ENCODE measurements at regions not wholly inside any gene's neighbourhood (a gene's known extent, or its start where the extent isn't known, plus 50 kb on each side); places are given as distances from the start of the nearest gene placed in this dataset.

DNA sequence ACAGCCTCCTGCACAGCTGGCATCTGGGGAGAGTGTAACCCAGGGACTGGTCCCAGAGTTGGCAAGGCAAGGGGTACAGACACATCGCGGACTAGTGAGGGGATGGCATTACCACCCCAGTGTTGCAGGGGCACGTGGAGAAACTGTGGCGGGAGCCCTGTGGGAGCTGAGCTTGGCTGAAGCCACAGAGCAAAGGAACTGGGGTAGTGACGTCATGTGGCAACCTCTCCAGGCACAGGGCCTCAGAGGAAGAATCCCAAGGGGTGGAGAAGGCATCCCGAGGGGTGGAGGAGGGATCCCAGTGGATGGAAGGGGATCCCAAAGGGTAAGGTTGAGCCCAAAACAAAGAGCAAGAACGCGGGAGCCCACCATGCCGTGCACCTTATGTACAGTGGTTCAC, 70.1 kb downstream of the GSC start:
- TF ChIP-seq CTCF (IDR thresholded peaks at IDR 0.05; ENCODE audit: low read depth, low read length, poor library complexity, severe bottlenecking) (no peak), EZH2phosphoT487 (IDR thresholded peaks at IDR 0.05; ENCODE audit: borderline replicate concordance, low read length) (no peak)
